ENCODE measurements at regions not wholly inside any gene's neighbourhood (a gene's known extent, or its start where the extent isn't known, plus 50 kb on each side); places are given as distances from the start of the nearest gene placed in this dataset.

- Histone ChIP-seq H3K36me3 (replicated peaks; ENCODE audit: control insufficient read depth, insufficient read depth, low read length) (no peaks in the 10 kb centered on the region), H3K4me3 (ENCODE audit: insufficient read depth, low read depth, low read length) (no peak overlapping the region), H3K27me3 (ENCODE audit: control insufficient read depth, insufficient read depth, low read length) (no peaks in the 10 kb centered on the region)
- DNase-seq, result no peak
These were observed 327.4 kb downstream of the TBX15 start for GRCh38 chr1:118660769-118661168.

- DNase-seq, result no peak
- Histone ChIP-seq H3K4me3 (ENCODE audit: insufficient read depth, low read depth, low read length) (no peak overlapping the region), H3K36me3 (replicated peaks; ENCODE audit: control insufficient read depth, insufficient read depth, low read length) (no peaks in the 10 kb centered on the region), H3K27me3 (ENCODE audit: control insufficient read depth, insufficient read depth, low read length) (no peaks in the 10 kb centered on the region)
These were observed 328.5 kb downstream of the TBX15 start for GRCh38 chr1:118659646-118660045.

- Histone ChIP-seq H3K27me3 (ENCODE audit: control insufficient read depth, insufficient read depth, low read length) (no peaks in the 10 kb centered on the region), H3K4me3 (ENCODE audit: insufficient read depth, low read depth, low read length) (no peak overlapping the region), H3K36me3 (replicated peaks; ENCODE audit: control insufficient read depth, insufficient read depth, low read length) (no peaks in the 10 kb centered on the region)
- no peak for DNase-seq
These were observed 337.9 kb downstream of the TBX15 start for GRCh38 chr1:118650107-118650807.

- Histone ChIP-seq H3K27me3 (ENCODE audit: control insufficient read depth, insufficient read depth, low read length) (no peaks in the 10 kb centered on the region), H3K4me3 (ENCODE audit: insufficient read depth, low read depth, low read length) (no peak overlapping the region), H3K36me3 (replicated peaks; ENCODE audit: control insufficient read depth, insufficient read depth, low read length) (no peaks in the 10 kb centered on the region)
- DNase-seq, result no peak
These were observed 338.6 kb downstream of the TBX15 start for GRCh38 chr1:118649369-118650106.

GRCh38 chr1:118636004-118636403, 352.1 kb downstream of the TBX15 start:
- Histone ChIP-seq H3K27me3 (ENCODE audit: control insufficient read depth, insufficient read depth, low read length) (no peaks in the 10 kb centered on the region), H3K4me3 (ENCODE audit: insufficient read depth, low read depth, low read length) (no peak overlapping the region), H3K36me3 (replicated peaks; ENCODE audit: control insufficient read depth, insufficient read depth, low read length) (no peaks in the 10 kb centered on the region)
- DNase-seq, result no peak

- DNase-seq, result no peak
- Histone ChIP-seq H3K36me3 (replicated peaks; ENCODE audit: control insufficient read depth, insufficient read depth, low read length) (no peaks in the 10 kb centered on the region), H3K27me3 (ENCODE audit: control insufficient read depth, insufficient read depth, low read length) (no peaks in the 10 kb centered on the region), H3K4me3 (ENCODE audit: insufficient read depth, low read depth, low read length) (no peak overlapping the region)
These were observed 360.7 kb downstream of the TBX15 start for GRCh38 chr1:118627435-118627834.

GRCh38 chr1:118621839-118622238, 366.3 kb downstream of the TBX15 start:
- no peak for DNase-seq
- no peaks in the 10 kb centered on the region for H3K27me3 ChIP-seq (ENCODE audit: control insufficient read depth, insufficient read depth, low read length)
- no peaks in the 10 kb centered on the region for H3K36me3 ChIP-seq (replicated peaks; ENCODE audit: control insufficient read depth, insufficient read depth, low read length)
- H3K4me3 ChIP-seq (ENCODE audit: insufficient read depth, low read depth, low read length), result no peak overlapping the region

- DNase-seq, result no peak
- H3K4me3 ChIP-seq (ENCODE audit: insufficient read depth, low read depth, low read length), result no peak overlapping the region
- no peaks in the 10 kb centered on the region for H3K27me3 ChIP-seq (ENCODE audit: control insufficient read depth, insufficient read depth, low read length)
- no peaks in the 10 kb centered on the region for H3K36me3 ChIP-seq (replicated peaks; ENCODE audit: control insufficient read depth, insufficient read depth, low read length)
These were observed 369.4 kb downstream of the TBX15 start for GRCh38 chr1:118618618-118619340.

- no peak overlapping the region for H3K4me3 ChIP-seq (ENCODE audit: insufficient read depth, low read depth, low read length)
- DNase-seq, result no peak
- H3K27me3 ChIP-seq (ENCODE audit: control insufficient read depth, insufficient read depth, low read length), result no peaks in the 10 kb centered on the region
- H3K36me3 ChIP-seq (replicated peaks; ENCODE audit: control insufficient read depth, insufficient read depth, low read length), result no peaks in the 10 kb centered on the region
These were observed 370.2 kb downstream of the TBX15 start for GRCh38 chr1:118617916-118618315.

- DNase-seq, result no peak
- Histone ChIP-seq H3K36me3 (replicated peaks; ENCODE audit: control insufficient read depth, insufficient read depth, low read length) (no peaks in the 10 kb centered on the region), H3K4me3 (ENCODE audit: insufficient read depth, low read depth, low read length) (no peak overlapping the region), H3K27me3 (ENCODE audit: control insufficient read depth, insufficient read depth, low read length) (no peaks in the 10 kb centered on the region)
These were observed 373.1 kb downstream of the TBX15 start for GRCh38 chr1:118615066-118615465.

GRCh38 chr1:118589238-118589846, 398.8 kb downstream of the TBX15 start:
- Histone ChIP-seq H3K4me3 (ENCODE audit: insufficient read depth, low read depth, low read length) (no peak overlapping the region), H3K36me3 (replicated peaks; ENCODE audit: control insufficient read depth, insufficient read depth, low read length) (no peaks in the 10 kb centered on the region), H3K27me3 (ENCODE audit: control insufficient read depth, insufficient read depth, low read length) (no peaks in the 10 kb centered on the region)
- DNase-seq, result no peak

- H3K36me3 ChIP-seq (replicated peaks; ENCODE audit: control insufficient read depth, insufficient read depth, low read length), result no peaks in the 10 kb centered on the region
- no peak for DNase-seq
- H3K27me3 ChIP-seq (ENCODE audit: control insufficient read depth, insufficient read depth, low read length), result no peaks in the 10 kb centered on the region
- no peak overlapping the region for H3K4me3 ChIP-seq (ENCODE audit: insufficient read depth, low read depth, low read length)
These were observed 399.6 kb downstream of the TBX15 start for GRCh38 chr1:118588566-118588965.

GRCh38 chr1:118578276-118578675, 393.2 kb upstream of the SPAG17 start:
- H3K4me3 ChIP-seq (ENCODE audit: insufficient read depth, low read depth, low read length), result no peak overlapping the region
- no peak for DNase-seq
- no peaks in the 10 kb centered on the region for H3K27me3 ChIP-seq (ENCODE audit: control insufficient read depth, insufficient read depth, low read length)
- no peaks in the 10 kb centered on the region for H3K36me3 ChIP-seq (replicated peaks; ENCODE audit: control insufficient read depth, insufficient read depth, low read length)

GRCh38 chr1:118575060-118575459, 390.0 kb upstream of the SPAG17 start:
- H3K36me3 ChIP-seq (replicated peaks; ENCODE audit: control insufficient read depth, insufficient read depth, low read length), result no peaks in the 10 kb centered on the region
- H3K27me3 ChIP-seq (ENCODE audit: control insufficient read depth, insufficient read depth, low read length), result no peaks in the 10 kb centered on the region
- DNase-seq, result no peak
- no peak overlapping the region for H3K4me3 ChIP-seq (ENCODE audit: insufficient read depth, low read depth, low read length)

Data from H7 (cell line).